ENCODE measurements at regions not wholly inside any gene's neighbourhood (a gene's known extent, or its start where the extent isn't known, plus 50 kb on each side); places are given as distances from the start of the nearest gene placed in this dataset.

- TF ChIP-seq, protein P1, sequence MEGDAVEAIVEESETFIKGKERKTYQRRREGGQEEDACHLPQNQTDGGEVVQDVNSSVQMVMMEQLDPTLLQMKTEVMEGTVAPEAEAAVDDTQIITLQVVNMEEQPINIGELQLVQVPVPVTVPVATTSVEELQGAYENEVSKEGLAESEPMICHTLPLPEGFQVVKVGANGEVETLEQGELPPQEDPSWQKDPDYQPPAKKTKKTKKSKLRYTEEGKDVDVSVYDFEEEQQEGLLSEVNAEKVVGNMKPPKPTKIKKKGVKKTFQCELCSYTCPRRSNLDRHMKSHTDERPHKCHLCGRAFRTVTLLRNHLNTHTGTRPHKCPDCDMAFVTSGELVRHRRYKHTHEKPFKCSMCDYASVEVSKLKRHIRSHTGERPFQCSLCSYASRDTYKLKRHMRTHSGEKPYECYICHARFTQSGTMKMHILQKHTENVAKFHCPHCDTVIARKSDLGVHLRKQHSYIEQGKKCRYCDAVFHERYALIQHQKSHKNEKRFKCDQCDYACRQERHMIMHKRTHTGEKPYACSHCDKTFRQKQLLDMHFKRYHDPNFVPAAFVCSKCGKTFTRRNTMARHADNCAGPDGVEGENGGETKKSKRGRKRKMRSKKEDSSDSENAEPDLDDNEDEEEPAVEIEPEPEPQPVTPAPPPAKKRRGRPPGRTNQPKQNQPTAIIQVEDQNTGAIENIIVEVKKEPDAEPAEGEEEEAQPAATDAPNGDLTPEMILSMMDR (IDR thresholded peaks at IDR 0.05; ENCODE audit: poor library complexity, severe bottlenecking), result no peak
- TF ChIP-seq TAF1 (IDR thresholded peaks at IDR 0.05; ENCODE audit: low read depth) (no peak), EZH2 (IDR thresholded peaks at IDR 0.05; ENCODE audit: borderline replicate concordance, insufficient read depth, low read length, poor library complexity, severe bottlenecking) (no peak), EP300 (conservative IDR thresholded peaks at IDR 0.05; ENCODE audit: poor library complexity, severe bottlenecking) (no peak)
- TF ChIP-seq, protein P2, sequence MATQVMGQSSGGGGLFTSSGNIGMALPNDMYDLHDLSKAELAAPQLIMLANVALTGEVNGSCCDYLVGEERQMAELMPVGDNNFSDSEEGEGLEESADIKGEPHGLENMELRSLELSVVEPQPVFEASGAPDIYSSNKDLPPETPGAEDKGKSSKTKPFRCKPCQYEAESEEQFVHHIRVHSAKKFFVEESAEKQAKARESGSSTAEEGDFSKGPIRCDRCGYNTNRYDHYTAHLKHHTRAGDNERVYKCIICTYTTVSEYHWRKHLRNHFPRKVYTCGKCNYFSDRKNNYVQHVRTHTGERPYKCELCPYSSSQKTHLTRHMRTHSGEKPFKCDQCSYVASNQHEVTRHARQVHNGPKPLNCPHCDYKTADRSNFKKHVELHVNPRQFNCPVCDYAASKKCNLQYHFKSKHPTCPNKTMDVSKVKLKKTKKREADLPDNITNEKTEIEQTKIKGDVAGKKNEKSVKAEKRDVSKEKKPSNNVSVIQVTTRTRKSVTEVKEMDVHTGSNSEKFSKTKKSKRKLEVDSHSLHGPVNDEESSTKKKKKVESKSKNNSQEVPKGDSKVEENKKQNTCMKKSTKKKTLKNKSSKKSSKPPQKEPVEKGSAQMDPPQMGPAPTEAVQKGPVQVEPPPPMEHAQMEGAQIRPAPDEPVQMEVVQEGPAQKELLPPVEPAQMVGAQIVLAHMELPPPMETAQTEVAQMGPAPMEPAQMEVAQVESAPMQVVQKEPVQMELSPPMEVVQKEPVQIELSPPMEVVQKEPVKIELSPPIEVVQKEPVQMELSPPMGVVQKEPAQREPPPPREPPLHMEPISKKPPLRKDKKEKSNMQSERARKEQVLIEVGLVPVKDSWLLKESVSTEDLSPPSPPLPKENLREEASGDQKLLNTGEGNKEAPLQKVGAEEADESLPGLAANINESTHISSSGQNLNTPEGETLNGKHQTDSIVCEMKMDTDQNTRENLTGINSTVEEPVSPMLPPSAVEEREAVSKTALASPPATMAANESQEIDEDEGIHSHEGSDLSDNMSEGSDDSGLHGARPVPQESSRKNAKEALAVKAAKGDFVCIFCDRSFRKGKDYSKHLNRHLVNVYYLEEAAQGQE (IDR thresholded peaks at IDR 0.05; ENCODE audit: borderline replicate concordance), result no peak
Measured at GRCh38 chr1:177754603-177755002, 215.3 kb downstream of the SEC16B start.
